ENCODE measurements at regions not wholly inside any gene's neighbourhood (a gene's known extent, or its start where the extent isn't known, plus 50 kb on each side); places are given as distances from the start of the nearest gene placed in this dataset.

DNA sequence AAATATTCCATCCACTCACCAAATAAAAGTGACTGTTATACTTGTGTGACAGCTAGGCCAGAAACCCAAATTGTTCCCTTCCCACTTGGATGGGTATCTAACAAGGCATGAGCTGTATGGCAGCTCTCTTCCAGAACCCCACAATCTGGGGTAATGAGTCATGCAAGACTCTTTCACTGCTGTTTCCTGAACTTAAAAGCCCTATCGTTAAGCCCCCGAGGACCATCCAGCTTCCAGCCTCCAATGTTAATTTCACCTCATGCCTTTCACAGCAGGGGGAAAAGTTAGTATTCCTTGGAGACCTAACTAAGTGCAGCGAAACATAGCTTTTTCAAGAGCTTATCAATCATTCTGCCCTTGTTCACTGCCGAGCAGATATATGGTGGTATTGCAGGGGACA is 368.6 kb upstream of the HSFY2 start:
- TF ChIP-seq, protein P1, sequence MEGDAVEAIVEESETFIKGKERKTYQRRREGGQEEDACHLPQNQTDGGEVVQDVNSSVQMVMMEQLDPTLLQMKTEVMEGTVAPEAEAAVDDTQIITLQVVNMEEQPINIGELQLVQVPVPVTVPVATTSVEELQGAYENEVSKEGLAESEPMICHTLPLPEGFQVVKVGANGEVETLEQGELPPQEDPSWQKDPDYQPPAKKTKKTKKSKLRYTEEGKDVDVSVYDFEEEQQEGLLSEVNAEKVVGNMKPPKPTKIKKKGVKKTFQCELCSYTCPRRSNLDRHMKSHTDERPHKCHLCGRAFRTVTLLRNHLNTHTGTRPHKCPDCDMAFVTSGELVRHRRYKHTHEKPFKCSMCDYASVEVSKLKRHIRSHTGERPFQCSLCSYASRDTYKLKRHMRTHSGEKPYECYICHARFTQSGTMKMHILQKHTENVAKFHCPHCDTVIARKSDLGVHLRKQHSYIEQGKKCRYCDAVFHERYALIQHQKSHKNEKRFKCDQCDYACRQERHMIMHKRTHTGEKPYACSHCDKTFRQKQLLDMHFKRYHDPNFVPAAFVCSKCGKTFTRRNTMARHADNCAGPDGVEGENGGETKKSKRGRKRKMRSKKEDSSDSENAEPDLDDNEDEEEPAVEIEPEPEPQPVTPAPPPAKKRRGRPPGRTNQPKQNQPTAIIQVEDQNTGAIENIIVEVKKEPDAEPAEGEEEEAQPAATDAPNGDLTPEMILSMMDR (IDR thresholded peaks at IDR 0.05): no peak
- no peak for TF ChIP-seq EZH2 (IDR thresholded peaks at IDR 0.05; ENCODE audit: borderline replicate concordance, insufficient read depth, low read depth, low read length, poor library complexity, severe bottlenecking)
